ENCODE measurements at regions not wholly inside any gene's neighbourhood (a gene's known extent, or its start where the extent isn't known, plus 50 kb on each side); places are given as distances from the start of the nearest gene placed in this dataset.

GRCh38 chrX:149131774-149132173 lies 373.3 kb downstream of the IDS start:
- TF ChIP-seq CTCF (conservative IDR thresholded peaks at IDR 0.05) = no peak
- Mint-ChIP-seq H3K4me1 (no peaks in the 10 kb centered on the region), H3K4me3 (no peak overlapping the region), H3K36me3 (ENCODE audit: low read depth) (no peaks in the 10 kb centered on the region), H3K27ac (no peak overlapping the region), H3K27me3 (ENCODE audit: insufficient read depth) (no peaks in the 10 kb centered on the region), H3K9me3 (peaks cover 32% of the 10 kb centered on the region)
- DNase-seq = no peak
- no peaks in the 10 kb centered on the region for H3K27me3 ChIP-seq (ENCODE audit: control insufficient read depth, insufficient read depth, low read length, poor library complexity, severe bottlenecking)
- H3K9ac ChIP-seq (ENCODE audit: extremely low read depth, low read length, poor library complexity, severe bottlenecking) = no peak overlapping the region
- 85 to 100% methylated on average over 1 of the region's 3 CpGs for WGBS, 2 experiments (ENCODE audit: insufficient coverage in 1 of 2, insufficient read length in 1 of 2)
- H3K36me3 ChIP-seq (ENCODE audit: control insufficient read depth, insufficient read depth, low read length) = no peaks in the 10 kb centered on the region
- no peak overlapping the region for H3K27ac ChIP-seq (ENCODE audit: low read depth, low read length)
- no peaks in the 10 kb centered on the region for H3K4me1 ChIP-seq (ENCODE audit: control insufficient read depth, insufficient read depth, low read length)
- no peak overlapping the region for H3K4me3 ChIP-seq (ENCODE audit: low read length)
- H3K9me3 ChIP-seq (ENCODE audit: control insufficient read depth, low read length) = no peaks in the 10 kb centered on the region

GRCh38 chrX:149129767-149130166 lies 375.3 kb downstream of the IDS start:
- WGBS, 2 experiments (ENCODE audit: insufficient coverage in 1 of 2, insufficient read length in 1 of 2) = 75 to 80% methylated on average over 1 to 4 of the region's 5 CpGs
- H3K36me3 Mint-ChIP-seq (ENCODE audit: low read depth) = no peaks in the 10 kb centered on the region

GRCh38 chrX:149124526-149125108 lies 380.5 kb downstream of the IDS start:
- H3K36me3 Mint-ChIP-seq (ENCODE audit: low read depth) = no peaks in the 10 kb centered on the region
- H3K27me3 Mint-ChIP-seq (ENCODE audit: insufficient read depth) = no peaks in the 10 kb centered on the region
- no peak overlapping the region for H3K27ac Mint-ChIP-seq
- Histone ChIP-seq H3K27ac (ENCODE audit: low read depth, low read length) (no peak overlapping the region), H3K27me3 (ENCODE audit: control insufficient read depth, insufficient read depth, low read length, poor library complexity, severe bottlenecking) (no peaks in the 10 kb centered on the region), H3K36me3 (ENCODE audit: control insufficient read depth, insufficient read depth, low read length) (no peaks in the 10 kb centered on the region), H3K4me3 (ENCODE audit: low read length) (no peak overlapping the region), H3K4me1 (ENCODE audit: control insufficient read depth, insufficient read depth, low read length) (no peaks in the 10 kb centered on the region), H3K9me3 (ENCODE audit: control insufficient read depth, low read length) (no peaks in the 10 kb centered on the region), H3K9ac (ENCODE audit: extremely low read depth, low read length, poor library complexity, severe bottlenecking) (no peak overlapping the region)
- H3K9me3 Mint-ChIP-seq = peaks cover 52% of the 10 kb centered on the region
- no peak for DNase-seq
- TF ChIP-seq CTCF (conservative IDR thresholded peaks at IDR 0.05) = no peak
- WGBS, 2 experiments (ENCODE audit: insufficient coverage in 1 of 2, insufficient read length in 1 of 2) = 100% methylated on average over 1 to 2 of the region's 3 CpGs
- H3K4me1 Mint-ChIP-seq = peaks cover 7% of the 10 kb centered on the region
- H3K4me3 Mint-ChIP-seq = no peak overlapping the region

More at GRCh38 chrX:149129767-149130166, 375.3 kb downstream of the IDS start:
- DNase-seq = no peak
- H3K27ac ChIP-seq (ENCODE audit: low read depth, low read length) = no peak overlapping the region
- no peaks in the 10 kb centered on the region for H3K4me1 ChIP-seq (ENCODE audit: control insufficient read depth, insufficient read depth, low read length)
- H3K27ac Mint-ChIP-seq = no peak overlapping the region
- H3K36me3 ChIP-seq (ENCODE audit: control insufficient read depth, insufficient read depth, low read length) = no peaks in the 10 kb centered on the region
- H3K9me3 Mint-ChIP-seq = peaks cover 41% of the 10 kb centered on the region
- TF ChIP-seq CTCF (conservative IDR thresholded peaks at IDR 0.05) = no peak
- no peak overlapping the region for H3K4me3 ChIP-seq (ENCODE audit: low read length)
- H3K27me3 ChIP-seq (ENCODE audit: control insufficient read depth, insufficient read depth, low read length, poor library complexity, severe bottlenecking) = no peaks in the 10 kb centered on the region
- H3K9me3 ChIP-seq (ENCODE audit: control insufficient read depth, low read length) = no peaks in the 10 kb centered on the region
- no peak overlapping the region for H3K4me3 Mint-ChIP-seq
- no peak overlapping the region for H3K9ac ChIP-seq (ENCODE audit: extremely low read depth, low read length, poor library complexity, severe bottlenecking)
- H3K4me1 Mint-ChIP-seq = no peaks in the 10 kb centered on the region
- no peaks in the 10 kb centered on the region for H3K27me3 Mint-ChIP-seq (ENCODE audit: insufficient read depth)
